Parathyroid adenoma (tissue), 2 donors: ENCODE measurements at regions not wholly inside any gene's neighbourhood (a gene's known extent, or its start where the extent isn't known, plus 50 kb on each side); places are given as distances from the start of the nearest gene placed in this dataset.

Experiments used
- H2AFZ ChIP-seq: fragments of 300-600 bp; sonication (generic); one replicate; pipeline ENCODE4 v1.7.0; 2017; ENCODE audit warnings: antibody characterized with exemption, mild to moderate bottlenecking
- H3K27ac ChIP-seq: fragments of 300-600 bp; sonication (generic); one replicate; pipeline ENCODE4 v1.7.0; 2017
- H3K27me3 ChIP-seq: fragments of 300-600 bp; sonication (generic); one replicate; pipeline ENCODE4 v1.7.0; 2017; ENCODE audit warnings: low read length; ENCODE audit not compliant: control insufficient read depth, insufficient read depth
- H3K36me3 ChIP-seq: fragments of 300-600 bp; sonication (generic); one replicate; pipeline ENCODE4 v1.7.0; 2017; ENCODE audit warnings: low read length; ENCODE audit not compliant: control insufficient read depth, insufficient read depth
- H3K4me1 ChIP-seq: fragments of 300-600 bp; sonication (generic); one replicate; pipeline ENCODE4 v1.7.0; 2017; ENCODE audit warnings: control low read depth
- H3K4me2 ChIP-seq: fragments of 300-600 bp; sonication (generic); one replicate; pipeline ENCODE4 v1.7.0; 2017; ENCODE audit warnings: low read length
- H3K4me3 ChIP-seq: fragments of 300-600 bp; sonication (generic); one replicate; pipeline ENCODE4 v1.7.0; 2017; ENCODE audit warnings: low read depth, low read length
- H3K79me2 ChIP-seq: fragments of 300-600 bp; sonication (generic); one replicate; pipeline ENCODE4 v1.7.0; 2017; ENCODE audit warnings: control low read depth
- H3K9ac ChIP-seq: fragments of 300-600 bp; sonication (generic); one replicate; pipeline ENCODE4 v1.7.0; 2017; ENCODE audit warnings: mild to moderate bottlenecking
- H3K9me3 ChIP-seq: fragments of 300-600 bp; sonication (generic); one replicate; pipeline ENCODE4 v1.7.0; 2017; ENCODE audit warnings: low read length; ENCODE audit not compliant: control insufficient read depth
- CTCF ChIP-seq: fragments of 300-600 bp; sonication (generic); IDR thresholded peaks from one replicate; pipeline ENCODE4 v1.7.0; 2017; ENCODE audit warnings: antibody characterized with exemption, mild to moderate bottlenecking
- donor health status: primary hyperparathyroidism.

- no peaks in the 10 kb centered on the region for H3K36me3 ChIP-seq
- H3K9me3 ChIP-seq, result no peaks in the 10 kb centered on the region
- H3K9ac ChIP-seq, result no peak overlapping the region
- H3K27me3 ChIP-seq, result no peaks in the 10 kb centered on the region
- no peak overlapping the region for H3K4me2 ChIP-seq
- no peak overlapping the region for H2AFZ ChIP-seq
- TF ChIP-seq CTCF, result no peak
- no peak overlapping the region for H3K4me3 ChIP-seq
- H3K27ac ChIP-seq, result no peak overlapping the region
- no peaks in the 10 kb centered on the region for H3K79me2 ChIP-seq
- no peaks in the 10 kb centered on the region for H3K4me1 ChIP-seq
Measured at GRCh38 chr5:105581988-105582690, 2019.5 kb upstream of the NUDT12 start.

- no peaks in the 10 kb centered on the region for H3K27me3 ChIP-seq
- no peak overlapping the region for H2AFZ ChIP-seq
- no peak overlapping the region for H3K9ac ChIP-seq
- H3K4me3 ChIP-seq, result no peak overlapping the region
- no peaks in the 10 kb centered on the region for H3K4me1 ChIP-seq
- no peaks in the 10 kb centered on the region for H3K9me3 ChIP-seq
- no peak overlapping the region for H3K4me2 ChIP-seq
- no peak overlapping the region for H3K27ac ChIP-seq
- H3K36me3 ChIP-seq, result no peaks in the 10 kb centered on the region
- no peak for TF ChIP-seq CTCF
- no peaks in the 10 kb centered on the region for H3K79me2 ChIP-seq
Measured at GRCh38 chr5:105573575-105573974, 2011.0 kb upstream of the NUDT12 start.

- Histone ChIP-seq H3K4me3 (no peak overlapping the region), H2AFZ (no peak overlapping the region), H3K36me3 (no peaks in the 10 kb centered on the region), H3K9me3 (no peaks in the 10 kb centered on the region), H3K4me1 (no peaks in the 10 kb centered on the region), H3K4me2 (no peak overlapping the region), H3K27ac (no peak overlapping the region), H3K79me2 (no peaks in the 10 kb centered on the region), H3K9ac (no peak overlapping the region), H3K27me3 (no peaks in the 10 kb centered on the region)
- TF ChIP-seq CTCF, result no peak
Measured at GRCh38 chr5:105565531-105565930, 2002.9 kb upstream of the NUDT12 start.

GRCh38 chr5:105563842-105564241 is 2001.3 kb upstream of the NUDT12 start:
- no peaks in the 10 kb centered on the region for H3K79me2 ChIP-seq
- TF ChIP-seq CTCF, result no peak

GRCh38 chr5:105554568-105555169 is 1992.1 kb upstream of the NUDT12 start:
- no peaks in the 10 kb centered on the region for H3K9me3 ChIP-seq
- H3K79me2 ChIP-seq, result no peaks in the 10 kb centered on the region
- no peak overlapping the region for H3K27ac ChIP-seq
- no peak overlapping the region for H3K9ac ChIP-seq
- H3K4me3 ChIP-seq, result no peak overlapping the region
- no peaks in the 10 kb centered on the region for H3K36me3 ChIP-seq
- no peaks in the 10 kb centered on the region for H3K4me1 ChIP-seq
- H2AFZ ChIP-seq, result no peak overlapping the region
- H3K4me2 ChIP-seq, result no peak overlapping the region
- no peaks in the 10 kb centered on the region for H3K27me3 ChIP-seq
- TF ChIP-seq CTCF, result no peak

More at GRCh38 chr5:105563842-105564241, 2001.3 kb upstream of the NUDT12 start:
- Histone ChIP-seq H3K27ac (no peak overlapping the region), H3K9ac (no peak overlapping the region), H3K9me3 (no peaks in the 10 kb centered on the region), H3K4me3 (no peak overlapping the region), H3K36me3 (no peaks in the 10 kb centered on the region), H3K27me3 (no peaks in the 10 kb centered on the region), H3K4me1 (no peaks in the 10 kb centered on the region), H2AFZ (no peak overlapping the region), H3K4me2 (no peak overlapping the region)
